A549 (cell line): ENCODE measurements at regions not wholly inside any gene's neighbourhood (a gene's known extent, or its start where the extent isn't known, plus 50 kb on each side); places are given as distances from the start of the nearest gene placed in this dataset.

ENCODE experiments used
- ATAC-seq, 2 experiments: fragments of 200-7000 bp in 1 of 2; fragments of >200 bp in 1 of 2; cut with Nextera tagmentation in 1 of 2; cut with Tn5 transposase in 1 of 2; 3 replicates each; pipeline versions ENCODE4 v1.8.0 to v1.9.1; 2018 to 2020; ENCODE audit warnings: mild to moderate bottlenecking in 1 of 2, moderate library complexity in 1 of 2
- CTCF ChIA-PET: fragments of 300-600 bp; sonication (Branson Sonifier 250); formaldehyde crosslinking; extraction: SDS; loops from one replicate; lab custom pipeline; 2021; ENCODE audit warnings: antibody characterized with exemption, inconsistent platforms; lab: Yijun Ruan, JAX
- POLR2A ChIA-PET: fragments of 350-600 bp; formaldehyde crosslinking; extraction: SDS; loops from one replicate; lab custom pipeline; 2021; ENCODE audit warnings: antibody characterized with exemption, inconsistent platforms; lab: Yijun Ruan, JAX
- DNase-seq, 2 experiments: peaks; one replicate each; pipeline versions ENCODE4 v3.0.0 to v3.0.0-alpha.2; 2011 to 2016; ENCODE audit warnings: low read depth in 1 of 2, low spot score in 1 of 2
- FAIRE-seq: peaks from 2 replicates; lab custom pipeline; 2011; peaks lifted over from hg19 to GRCh38; lab: Jason Lieb, UNC
- H3K27ac ChIP-seq, 2 experiments: fragments of >200 bp; sonication (Bioruptor Twin); formaldehyde crosslinking; 3 replicates each; pipeline ENCODE4 v1.5.1; 2016 to 2017
- H3K4me1 ChIP-seq: fragments of >200 bp; sonication (Bioruptor Twin); formaldehyde crosslinking; 3 replicates; pipeline ENCODE4 v1.6.1; 2016
- H3K4me2 ChIP-seq: fragments of >200 bp; sonication (Bioruptor Twin); formaldehyde crosslinking; 3 replicates; pipeline ENCODE4 v1.6.1; 2016
- H3K4me3 ChIP-seq: fragments of >200 bp; sonication (Bioruptor Twin); formaldehyde crosslinking; 3 replicates; pipeline ENCODE4 v1.5.1; 2016
- H3K9me3 ChIP-seq: fragments of >200 bp; sonication (Bioruptor Twin); formaldehyde crosslinking; 3 replicates; pipeline ENCODE4 v1.6.1; 2016
- CEBPB ChIP-seq, 2 experiments: fragments of >200 bp in 1 of 2; sonication (Bioruptor Twin) in 1 of 2; formaldehyde crosslinking in 1 of 2; IDR thresholded peaks; 2 replicates each; pipeline ENCODE4 v1.6.1; 2012 to 2016
- EHF ChIP-seq: fragments of 250-450 bp; sonication (Bioruptor Pico); IDR thresholded peaks from 2 replicates; pipeline ENCODE4 v1.5.0; 2020; ENCODE audit warnings: mild to moderate bottlenecking
- EHMT2 ChIP-seq: fragments of 200-600 bp; sonication (generic); IDR thresholded peaks from 2 replicates; pipeline ENCODE4 v1.6.1; 2016; ENCODE audit warnings: antibody characterized with exemption, low read depth, mild to moderate bottlenecking, moderate library complexity
- EP300 ChIP-seq, 2 experiments: fragments of >200 bp; sonication (Bioruptor Twin); formaldehyde crosslinking; IDR thresholded peaks; 2 replicates in 1 of 2; 3 replicates in 1 of 2; pipeline ENCODE4 v1.6.1; 2016 to 2017
- FOSB ChIP-seq: fragments of 250-450 bp; sonication (Bioruptor Pico); IDR thresholded peaks from 2 replicates; pipeline ENCODE4 v1.5.0; 2020; ENCODE audit warnings: mild to moderate bottlenecking, moderate library complexity
- FOXS1 ChIP-seq: fragments of 250-450 bp; sonication (Bioruptor Pico); IDR thresholded peaks from 2 replicates; pipeline ENCODE4 v1.5.0; 2020; ENCODE audit warnings: mild to moderate bottlenecking, moderate library complexity
- HEYL ChIP-seq: fragments of 250-450 bp; sonication (Bioruptor Pico); IDR thresholded peaks from 2 replicates; pipeline ENCODE4 v1.8.0; 2021; ENCODE audit warnings: mild to moderate bottlenecking, moderate library complexity
- HOXA7 ChIP-seq: fragments of 250-450 bp; sonication (Bioruptor Pico); IDR thresholded peaks from 2 replicates; pipeline ENCODE4 v1.5.0; 2020; ENCODE audit warnings: mild to moderate bottlenecking, moderate library complexity
- HOXB5 ChIP-seq: fragments of 250-450 bp; sonication (Bioruptor Pico); IDR thresholded peaks from 2 replicates; pipeline ENCODE4 v1.5.0; 2020; ENCODE audit warnings: mild to moderate bottlenecking, moderate library complexity
- KDM1A ChIP-seq: fragments of 200-600 bp; sonication (generic); IDR thresholded peaks from 2 replicates; pipeline ENCODE4 v1.6.1; 2016; ENCODE audit warnings: low read depth, mild to moderate bottlenecking
- MYC ChIP-seq: IDR thresholded peaks from 2 replicates; pipeline ENCODE4 v1.6.1; 2012; ENCODE audit warnings: mild to moderate bottlenecking, inconsistent platforms, low read length, improper control_type of control experiment, borderline replicate concordance
- NFE2L2 ChIP-seq: fragments of 150-350 bp; conservative IDR thresholded peaks from 2 replicates; pipeline ENCODE4 v1.6.1; 2014; ENCODE audit warnings: low read length
- POLR2AphosphoS2 ChIP-seq: conservative IDR thresholded peaks from 2 replicates; pipeline ENCODE4 v1.6.1; 2012; ENCODE audit warnings: low read length, improper control_type of control experiment, inconsistent platforms
- RFX5 ChIP-seq: fragments of 450-650 bp; IDR thresholded peaks from 2 replicates; pipeline ENCODE4 v1.7.1; 2014; ENCODE audit warnings: antibody characterized with exemption, mild to moderate bottlenecking, moderate library complexity
- TP53 ChIP-seq: fragments of 250-450 bp; sonication (Bioruptor Pico); IDR thresholded peaks from 2 replicates; pipeline ENCODE4 v1.5.0; 2021; ENCODE audit warnings: mild to moderate bottlenecking, moderate library complexity
- ZFP36 ChIP-seq: fragments of 450-650 bp; IDR thresholded peaks from 2 replicates; pipeline ENCODE4 v1.6.1; 2014; ENCODE audit warnings: borderline replicate concordance; ENCODE audit not compliant: partially characterized antibody
- ZSCAN20 ChIP-seq: fragments of 250-450 bp; sonication (Bioruptor Pico); IDR thresholded peaks from 2 replicates; pipeline ENCODE4 v1.8.0; 2022; ENCODE audit warnings: mild to moderate bottlenecking, moderate library complexity
- WGBS: methylation state at CpG from one replicate; pipeline ENCODE4 v1.1.6; 2017; ENCODE audit errors: missing lambda C conversion rate; 5-methylcytosine and 5-hydroxymethylcytosine counted together
- TF ChIP-seq, protein P1 (sequence below): fragments of 250-450 bp; sonication (Bioruptor Pico); IDR thresholded peaks from 2 replicates; pipeline ENCODE4 v1.5.0; 2020; ENCODE audit warnings: low read depth, mild to moderate bottlenecking, moderate library complexity
- TF ChIP-seq, protein P2 (sequence below): fragments of 150-350 bp; IDR thresholded peaks from 2 replicates; pipeline ENCODE4 v1.6.1; 2014; ENCODE audit warnings: low read depth, mild to moderate bottlenecking, low read length
- TF ChIP-seq, protein P3 (sequence below): IDR thresholded peaks from 2 replicates; pipeline ENCODE4 v1.6.1; 2012
- TF ChIP-seq, protein P4 (sequence below): IDR thresholded peaks from 2 replicates; pipeline ENCODE4 v1.6.1; 2012
- TF ChIP-seq, protein P5 (sequence below): fragments of >200 bp; sonication (Bioruptor Twin); formaldehyde crosslinking; IDR thresholded peaks from 3 replicates; pipeline ENCODE4 v1.6.1; 2016
- TF ChIP-seq, protein P6 (sequence below): fragments of 200-600 bp; sonication (generic); IDR thresholded peaks from 2 replicates; pipeline ENCODE4 v1.6.1; 2016; ENCODE audit warnings: antibody characterized with exemption, mild to moderate bottlenecking, moderate library complexity
- TF ChIP-seq, protein P7 (sequence below): fragments of >200 bp; sonication (Bioruptor Twin); formaldehyde crosslinking; IDR thresholded peaks from 2 replicates; pipeline ENCODE4 v1.6.1; 2016

DNA sequence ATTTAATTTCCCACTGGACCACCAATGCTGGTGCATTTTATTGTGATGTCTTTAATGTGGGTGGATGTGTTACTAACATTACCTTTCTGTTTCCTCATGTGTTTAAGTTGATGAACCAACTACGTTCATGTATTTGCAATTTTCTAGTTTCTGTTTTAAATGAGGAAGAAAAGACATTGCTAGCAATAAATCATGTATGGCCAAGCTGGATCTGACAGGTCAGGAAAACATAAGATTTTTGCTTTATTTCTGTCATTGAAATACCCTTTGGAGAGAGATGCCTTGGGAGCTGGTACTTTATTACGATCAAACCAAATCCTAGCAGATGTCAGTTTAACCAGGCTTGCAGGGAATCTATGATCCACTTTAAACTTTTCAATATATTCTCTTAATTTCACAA is 553.2 kb downstream of the RFC3 start:
- Histone ChIP-seq H3K4me3 (no peak overlapping the region), H3K27ac (peak overlapping the region; percentile 93 to 99), H3K4me1 (peaks cover 32% of the 10 kb centered on the region), H3K4me2 (peak overlapping the region; percentile 63), H3K9me3 (peaks cover 16% of the 10 kb centered on the region)
- ChIA-PET CTCF (no interaction called here), POLR2A (interaction anchor here (0.9 kb wide), 1 partner anchor 215 kb away, joined by 4 read pairs; no protein-coding TSS in a partner anchor)
- no peak for DNase-seq
- ATAC-seq: peak in 1 of 2 experiments; percentile 58; a peak in 3 of 6 replicates
- TF ChIP-seq HOXB5 (CRISPR knock-in tag) (peak; percentile 92), ZFP36 (no peak), MYC (no peak), FOXS1 (CRISPR knock-in tag) (no peak), ZSCAN20 (CRISPR knock-in tag) (0 out of 2 replicates have a peak, but pooled peaks have one; percentile 27), RFX5 (no peak)
- TF ChIP-seq, protein P1, sequence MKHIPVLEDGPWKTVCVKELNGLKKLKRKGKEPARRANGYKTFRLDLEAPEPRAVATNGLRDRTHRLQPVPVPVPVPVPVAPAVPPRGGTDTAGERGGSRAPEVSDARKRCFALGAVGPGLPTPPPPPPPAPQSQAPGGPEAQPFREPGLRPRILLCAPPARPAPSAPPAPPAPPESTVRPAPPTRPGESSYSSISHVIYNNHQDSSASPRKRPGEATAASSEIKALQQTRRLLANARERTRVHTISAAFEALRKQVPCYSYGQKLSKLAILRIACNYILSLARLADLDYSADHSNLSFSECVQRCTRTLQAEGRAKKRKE (CRISPR knock-in tag): no peak
- TF ChIP-seq, protein P2, sequence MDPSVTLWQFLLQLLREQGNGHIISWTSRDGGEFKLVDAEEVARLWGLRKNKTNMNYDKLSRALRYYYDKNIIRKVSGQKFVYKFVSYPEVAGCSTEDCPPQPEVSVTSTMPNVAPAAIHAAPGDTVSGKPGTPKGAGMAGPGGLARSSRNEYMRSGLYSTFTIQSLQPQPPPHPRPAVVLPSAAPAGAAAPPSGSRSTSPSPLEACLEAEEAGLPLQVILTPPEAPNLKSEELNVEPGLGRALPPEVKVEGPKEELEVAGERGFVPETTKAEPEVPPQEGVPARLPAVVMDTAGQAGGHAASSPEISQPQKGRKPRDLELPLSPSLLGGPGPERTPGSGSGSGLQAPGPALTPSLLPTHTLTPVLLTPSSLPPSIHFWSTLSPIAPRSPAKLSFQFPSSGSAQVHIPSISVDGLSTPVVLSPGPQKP: no peak
- FAIRE-seq: no peak
- WGBS: 22% methylated on average over 2 of the region's 2 CpGs

DNA sequence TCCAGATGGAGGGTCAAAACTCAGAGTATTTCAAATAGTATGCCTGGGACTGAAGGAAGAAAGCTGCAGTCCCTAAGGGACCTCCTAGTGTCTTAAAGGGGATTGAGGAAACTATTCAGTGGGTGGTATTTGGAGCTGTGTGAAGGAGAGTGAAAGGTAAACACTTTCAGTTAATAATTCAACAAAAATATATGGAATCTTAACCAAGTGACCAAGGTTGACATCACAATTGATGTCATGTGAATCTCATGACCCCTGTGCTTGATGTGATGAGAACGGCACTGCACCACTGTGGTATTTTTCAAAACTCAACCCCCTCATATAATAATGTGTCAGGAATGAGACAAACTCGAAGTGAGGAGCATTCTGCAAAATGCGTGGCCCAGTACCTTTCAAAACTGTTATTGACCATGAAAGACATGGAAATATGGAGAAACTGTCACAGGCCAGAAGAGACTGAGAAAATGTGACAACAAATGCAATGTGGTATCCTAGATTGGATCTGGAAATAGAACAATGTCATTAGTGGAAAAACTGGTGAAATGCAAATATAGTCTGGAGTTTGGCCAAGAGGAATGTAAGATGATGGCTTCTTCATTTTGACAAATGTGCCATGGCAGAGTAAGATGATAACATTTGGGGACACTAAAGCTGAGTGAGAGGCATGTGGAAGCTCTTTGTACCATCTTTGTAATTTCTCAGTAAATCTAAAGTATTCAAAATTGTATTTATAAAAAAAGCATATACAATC is 553.9 kb downstream of the RFC3 start:
- Histone ChIP-seq H3K27ac (peak overlapping the region; percentile 93 to 99), H3K9me3 (peaks cover 12% of the 10 kb centered on the region), H3K4me2 (peak overlapping the region; percentile 63), H3K4me3 (no peak overlapping the region; the same call in 2 of the 3 replicates), H3K4me1 (peaks cover 32% of the 10 kb centered on the region)
- peak; percentile 8 to 95 for DNase-seq
- ChIA-PET POLR2A (interaction anchor here (0.9 kb wide), 1 partner anchor 216 kb away, joined by 4 read pairs; no protein-coding TSS in a partner anchor), CTCF (interaction anchor here (0.7 kb wide), 1 partner anchor 81 kb away, joined by 3 read pairs; no protein-coding TSS in a partner anchor)
- 0% methylated on average over 3 of the region's 3 CpGs for WGBS
- peak; percentile 97 to 99 for ATAC-seq
- FAIRE-seq: peak; percentile 18
- TF ChIP-seq, protein P3, sequence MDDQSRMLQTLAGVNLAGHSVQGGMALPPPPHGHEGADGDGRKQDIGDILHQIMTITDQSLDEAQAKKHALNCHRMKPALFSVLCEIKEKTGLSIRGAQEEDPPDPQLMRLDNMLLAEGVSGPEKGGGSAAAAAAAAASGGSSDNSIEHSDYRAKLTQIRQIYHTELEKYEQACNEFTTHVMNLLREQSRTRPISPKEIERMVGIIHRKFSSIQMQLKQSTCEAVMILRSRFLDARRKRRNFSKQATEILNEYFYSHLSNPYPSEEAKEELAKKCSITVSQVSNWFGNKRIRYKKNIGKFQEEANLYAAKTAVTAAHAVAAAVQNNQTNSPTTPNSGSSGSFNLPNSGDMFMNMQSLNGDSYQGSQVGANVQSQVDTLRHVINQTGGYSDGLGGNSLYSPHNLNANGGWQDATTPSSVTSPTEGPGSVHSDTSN: peak; percentile 70
- TF ChIP-seq, protein P4, sequence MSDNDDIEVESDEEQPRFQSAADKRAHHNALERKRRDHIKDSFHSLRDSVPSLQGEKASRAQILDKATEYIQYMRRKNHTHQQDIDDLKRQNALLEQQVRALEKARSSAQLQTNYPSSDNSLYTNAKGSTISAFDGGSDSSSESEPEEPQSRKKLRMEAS: no peak; the same call in none of the 2 replicates
- TF ChIP-seq CEBPB (IDR thresholded peaks at IDR 0.05): peak in 1 of 2 experiments; percentile 77; a peak in 3 of 4 replicates
- TF ChIP-seq FOSB (CRISPR knock-in tag): peak; percentile 82; the same call in 1 of the 2 replicates
- no peak for TF ChIP-seq EHMT2
- TF ChIP-seq, protein P2: no peak
- no peak for TF ChIP-seq NFE2L2
- TF ChIP-seq, protein P5, sequence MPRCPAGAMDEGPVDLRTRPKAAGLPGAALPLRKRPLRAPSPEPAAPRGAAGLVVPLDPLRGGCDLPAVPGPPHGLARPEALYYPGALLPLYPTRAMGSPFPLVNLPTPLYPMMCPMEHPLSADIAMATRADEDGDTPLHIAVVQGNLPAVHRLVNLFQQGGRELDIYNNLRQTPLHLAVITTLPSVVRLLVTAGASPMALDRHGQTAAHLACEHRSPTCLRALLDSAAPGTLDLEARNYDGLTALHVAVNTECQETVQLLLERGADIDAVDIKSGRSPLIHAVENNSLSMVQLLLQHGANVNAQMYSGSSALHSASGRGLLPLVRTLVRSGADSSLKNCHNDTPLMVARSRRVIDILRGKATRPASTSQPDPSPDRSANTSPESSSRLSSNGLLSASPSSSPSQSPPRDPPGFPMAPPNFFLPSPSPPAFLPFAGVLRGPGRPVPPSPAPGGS: peak; percentile 99
- TF ChIP-seq POLR2AphosphoS2: no peak
- TF ChIP-seq, protein P6, sequence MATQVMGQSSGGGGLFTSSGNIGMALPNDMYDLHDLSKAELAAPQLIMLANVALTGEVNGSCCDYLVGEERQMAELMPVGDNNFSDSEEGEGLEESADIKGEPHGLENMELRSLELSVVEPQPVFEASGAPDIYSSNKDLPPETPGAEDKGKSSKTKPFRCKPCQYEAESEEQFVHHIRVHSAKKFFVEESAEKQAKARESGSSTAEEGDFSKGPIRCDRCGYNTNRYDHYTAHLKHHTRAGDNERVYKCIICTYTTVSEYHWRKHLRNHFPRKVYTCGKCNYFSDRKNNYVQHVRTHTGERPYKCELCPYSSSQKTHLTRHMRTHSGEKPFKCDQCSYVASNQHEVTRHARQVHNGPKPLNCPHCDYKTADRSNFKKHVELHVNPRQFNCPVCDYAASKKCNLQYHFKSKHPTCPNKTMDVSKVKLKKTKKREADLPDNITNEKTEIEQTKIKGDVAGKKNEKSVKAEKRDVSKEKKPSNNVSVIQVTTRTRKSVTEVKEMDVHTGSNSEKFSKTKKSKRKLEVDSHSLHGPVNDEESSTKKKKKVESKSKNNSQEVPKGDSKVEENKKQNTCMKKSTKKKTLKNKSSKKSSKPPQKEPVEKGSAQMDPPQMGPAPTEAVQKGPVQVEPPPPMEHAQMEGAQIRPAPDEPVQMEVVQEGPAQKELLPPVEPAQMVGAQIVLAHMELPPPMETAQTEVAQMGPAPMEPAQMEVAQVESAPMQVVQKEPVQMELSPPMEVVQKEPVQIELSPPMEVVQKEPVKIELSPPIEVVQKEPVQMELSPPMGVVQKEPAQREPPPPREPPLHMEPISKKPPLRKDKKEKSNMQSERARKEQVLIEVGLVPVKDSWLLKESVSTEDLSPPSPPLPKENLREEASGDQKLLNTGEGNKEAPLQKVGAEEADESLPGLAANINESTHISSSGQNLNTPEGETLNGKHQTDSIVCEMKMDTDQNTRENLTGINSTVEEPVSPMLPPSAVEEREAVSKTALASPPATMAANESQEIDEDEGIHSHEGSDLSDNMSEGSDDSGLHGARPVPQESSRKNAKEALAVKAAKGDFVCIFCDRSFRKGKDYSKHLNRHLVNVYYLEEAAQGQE: no peak
- no peak for TF ChIP-seq MYC
- no peak for TF ChIP-seq TP53 (CRISPR knock-in tag)
- TF ChIP-seq EHF: peak; percentile 22; the same call in 1 of the 2 replicates
- TF ChIP-seq, protein P7, sequence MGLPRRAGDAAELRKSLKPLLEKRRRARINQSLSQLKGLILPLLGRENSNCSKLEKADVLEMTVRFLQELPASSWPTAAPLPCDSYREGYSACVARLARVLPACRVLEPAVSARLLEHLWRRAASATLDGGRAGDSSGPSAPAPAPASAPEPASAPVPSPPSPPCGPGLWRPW: peak; percentile 64; the same call in 1 of the 2 replicates
- TF ChIP-seq HOXA7 (CRISPR knock-in tag): peak; percentile 67; the same call in 1 of the 2 replicates
- no peak for TF ChIP-seq HEYL (CRISPR knock-in tag)
- peak; percentile 99 for TF ChIP-seq EP300 (IDR thresholded peaks at IDR 0.05)
- TF ChIP-seq KDM1A: no peak
